HTR-8/SVneo (cell line): ENCODE measurements at regions not wholly inside any gene's neighbourhood (a gene's known extent, or its start where the extent isn't known, plus 50 kb on each side); places are given as distances from the start of the nearest gene placed in this dataset.

Experiments used
- DNase-seq: peaks from one replicate; pipeline ENCODE4 v3.0.0; 2011; ENCODE audit warnings: low spot score, mixed read lengths; ENCODE audit not compliant: insufficient read length
- FAIRE-seq: peaks from 2 replicates; lab custom pipeline; 2011; peaks lifted over from hg19 to GRCh38; lab: Jason Lieb, UNC

DNA sequence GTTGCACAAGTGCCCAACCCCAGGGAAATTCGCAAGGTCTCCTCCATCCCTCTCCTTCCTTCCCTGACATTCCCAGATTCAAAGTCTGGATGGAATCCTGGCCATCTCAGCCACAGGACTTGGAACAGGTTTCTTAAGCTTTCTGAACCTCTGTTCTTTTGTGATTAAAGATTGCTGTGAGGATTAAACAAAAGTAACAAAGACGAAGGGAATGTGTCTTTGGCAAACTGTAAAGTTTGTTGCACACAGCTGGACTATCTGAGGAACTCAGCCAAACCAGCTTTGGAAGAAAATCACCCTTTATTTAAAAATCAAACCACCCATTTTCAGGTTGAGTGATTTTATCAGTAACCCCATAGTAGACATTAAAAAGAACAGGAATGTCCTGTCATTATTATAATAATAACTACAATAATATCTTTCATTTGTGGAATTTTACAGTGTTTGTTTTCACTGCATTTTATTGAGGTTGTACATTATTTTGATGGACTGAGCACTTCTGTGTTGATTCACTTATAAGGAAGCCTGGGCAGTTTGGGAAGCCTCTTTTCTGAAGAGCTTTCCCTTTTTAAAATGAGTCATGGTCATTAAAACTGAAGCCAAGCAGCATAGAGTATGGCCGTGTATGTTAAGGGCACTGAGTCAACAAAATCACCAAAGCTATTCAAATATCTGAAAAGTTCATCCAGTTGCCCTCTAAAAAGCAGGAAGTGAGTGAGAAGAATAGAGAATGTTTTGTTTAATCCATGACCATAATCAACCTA lies 310.2 kb downstream of the AGTPBP1 start:
- FAIRE-seq (no peak), DNase-seq (no peak)

DNA sequence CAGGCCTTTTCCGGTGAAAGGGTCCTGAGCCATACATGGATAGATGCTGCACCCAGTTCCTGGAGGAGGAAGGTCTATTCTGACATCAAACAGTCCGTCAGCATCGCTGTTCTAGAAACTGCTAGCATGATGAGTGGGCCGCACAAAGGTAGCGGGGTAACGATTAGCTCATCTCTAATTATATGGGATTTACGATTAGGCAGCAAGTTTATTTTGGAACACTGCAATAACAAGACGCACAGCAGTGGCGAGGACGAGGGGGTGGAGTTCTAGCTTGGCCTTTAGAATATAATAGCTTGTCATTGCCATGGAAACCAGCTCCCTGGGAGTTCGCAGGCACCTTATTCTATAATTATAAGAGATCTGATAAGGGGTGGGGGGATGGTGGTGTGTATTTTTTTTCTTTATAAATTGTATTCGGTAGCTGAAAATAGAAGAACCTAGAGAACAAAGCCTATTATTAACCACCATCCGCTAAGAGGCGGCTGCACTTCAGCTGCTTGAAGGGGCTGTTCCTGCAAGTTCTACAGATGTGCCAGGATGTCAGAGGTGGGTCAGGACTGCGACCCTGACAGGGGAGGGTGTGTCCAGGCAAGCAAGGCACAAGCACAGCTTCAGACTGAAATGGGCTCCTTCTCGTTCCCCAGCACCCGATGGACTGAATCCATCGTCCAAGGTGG lies 311.0 kb downstream of the AGTPBP1 start:
- DNase-seq = no peak
- FAIRE-seq = no peak

DNA sequence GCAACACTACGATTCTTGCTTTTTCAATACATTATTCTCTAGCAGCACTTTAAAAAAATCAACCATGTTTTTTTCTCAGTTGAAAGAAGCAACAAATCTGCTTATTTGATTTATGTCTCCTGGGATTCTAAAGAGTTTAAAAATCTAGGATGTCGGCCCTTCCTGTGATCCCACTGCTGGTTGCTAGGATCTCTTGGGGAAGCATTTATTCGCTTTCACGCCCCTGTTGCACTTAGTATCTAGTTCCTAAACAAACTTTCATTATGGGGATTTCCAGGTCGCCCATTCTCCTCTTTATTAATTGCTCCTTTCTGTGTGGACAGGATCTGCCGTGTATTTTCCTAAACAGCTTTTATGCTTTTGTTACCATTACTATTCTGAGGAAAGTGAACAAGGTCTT lies 313.5 kb downstream of the AGTPBP1 start:
- FAIRE-seq (no peak), DNase-seq (no peak)

DNA sequence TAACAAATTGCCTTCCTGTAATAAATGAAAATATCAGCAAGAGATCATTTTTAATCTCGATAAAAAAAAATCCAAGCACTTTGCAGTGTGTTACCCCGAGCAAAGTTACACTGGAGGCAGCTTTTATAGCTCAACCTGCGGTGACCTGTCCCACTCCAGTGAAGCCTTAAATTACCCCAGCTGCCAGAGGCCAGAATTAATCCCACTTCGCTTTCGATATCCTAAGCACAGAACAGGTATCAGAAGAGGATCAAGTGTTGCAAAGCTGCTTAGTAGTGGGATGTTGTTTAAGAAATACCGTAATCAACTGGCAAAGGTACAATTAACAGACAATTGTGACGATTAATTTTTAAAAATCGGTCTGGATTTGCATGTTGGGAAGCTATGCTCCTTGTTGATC lies 314.0 kb downstream of the AGTPBP1 start:
- FAIRE-seq (no peak), DNase-seq (no peak)

DNA sequence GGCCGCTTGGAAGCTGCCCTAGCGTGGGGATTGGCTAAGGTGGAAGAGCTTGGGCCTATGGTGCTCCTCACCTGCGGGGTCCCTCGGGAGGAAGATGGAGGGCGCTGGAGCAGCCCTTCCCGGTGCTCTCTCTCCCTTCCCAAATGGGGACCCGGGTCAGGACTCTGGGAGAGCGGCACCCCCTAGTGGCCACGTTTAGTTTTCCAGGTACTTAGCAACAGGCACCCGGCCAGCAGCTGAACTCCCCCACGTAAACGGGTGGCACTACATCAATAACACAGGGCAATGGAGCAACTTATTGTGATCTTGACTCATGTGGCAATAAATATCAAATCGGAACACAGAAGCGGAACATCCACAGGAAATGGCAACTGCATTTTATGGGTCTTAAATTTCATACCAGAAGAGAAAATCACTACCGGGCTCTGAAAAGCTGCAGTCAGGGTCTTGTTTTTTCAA lies 316.6 kb downstream of the AGTPBP1 start:
- DNase-seq = peak; percentile 31
- no peak for FAIRE-seq

DNA sequence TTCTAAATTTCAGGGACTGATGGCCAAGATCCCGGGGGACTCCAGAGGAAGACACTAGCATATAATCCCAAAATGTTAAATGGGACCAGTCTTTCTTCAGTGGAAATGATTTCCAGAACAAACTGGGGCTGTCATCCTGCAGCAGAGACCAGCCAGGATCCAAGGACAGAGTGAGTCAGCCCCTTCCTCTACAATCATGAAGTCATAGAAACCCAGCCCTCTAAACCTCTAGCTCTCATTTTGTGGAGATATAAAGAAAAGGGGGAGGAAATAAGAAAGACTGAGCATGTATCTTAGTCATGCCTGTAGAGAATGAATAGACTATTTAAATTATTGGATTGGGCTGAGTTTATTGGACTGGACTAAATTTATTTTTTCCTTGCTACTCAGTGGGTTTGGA lies 318.3 kb downstream of the AGTPBP1 start:
- FAIRE-seq = no peak
- DNase-seq = no peak

DNA sequence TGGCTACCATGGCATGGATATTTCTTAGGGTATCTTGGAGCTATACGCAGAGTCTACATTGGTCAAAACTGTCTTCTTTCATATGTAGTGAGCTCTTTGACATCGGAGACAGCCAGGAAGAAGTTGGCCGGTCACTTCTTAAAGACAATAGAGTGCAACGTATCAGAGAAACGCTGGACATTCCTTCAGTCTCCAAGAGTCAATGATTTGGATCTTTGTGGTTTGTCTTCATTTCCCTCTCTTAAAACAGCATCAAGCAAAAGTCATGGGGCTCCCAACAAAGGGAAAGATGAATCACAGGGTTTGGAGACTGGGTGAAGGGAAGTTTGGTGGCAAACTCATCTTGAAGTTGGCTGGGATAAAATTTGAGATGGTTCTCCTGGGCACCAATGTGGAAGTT lies 320.1 kb downstream of the AGTPBP1 start:
- FAIRE-seq = no peak
- DNase-seq = no peak

DNA sequence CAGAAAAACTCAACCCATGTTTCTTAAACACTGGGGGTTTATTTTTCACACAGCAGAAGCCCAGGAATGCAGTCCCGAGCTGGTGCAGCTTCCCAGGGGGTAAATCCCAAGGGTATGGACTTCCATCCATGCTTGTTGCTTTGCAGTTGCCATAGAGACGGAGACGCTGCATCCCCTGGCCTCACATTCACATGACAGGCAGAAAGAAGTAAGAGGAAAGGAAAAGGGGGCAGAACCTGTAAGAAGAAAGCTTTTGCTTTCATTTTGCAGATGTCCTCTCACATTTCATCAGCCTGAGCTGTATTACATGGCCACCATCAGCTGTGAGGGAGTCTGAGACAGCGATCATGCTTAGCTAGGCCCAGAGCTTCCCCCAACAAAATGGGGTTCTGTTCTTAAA lies 321.0 kb downstream of the AGTPBP1 start:
- DNase-seq (no peak), FAIRE-seq (no peak)

DNA sequence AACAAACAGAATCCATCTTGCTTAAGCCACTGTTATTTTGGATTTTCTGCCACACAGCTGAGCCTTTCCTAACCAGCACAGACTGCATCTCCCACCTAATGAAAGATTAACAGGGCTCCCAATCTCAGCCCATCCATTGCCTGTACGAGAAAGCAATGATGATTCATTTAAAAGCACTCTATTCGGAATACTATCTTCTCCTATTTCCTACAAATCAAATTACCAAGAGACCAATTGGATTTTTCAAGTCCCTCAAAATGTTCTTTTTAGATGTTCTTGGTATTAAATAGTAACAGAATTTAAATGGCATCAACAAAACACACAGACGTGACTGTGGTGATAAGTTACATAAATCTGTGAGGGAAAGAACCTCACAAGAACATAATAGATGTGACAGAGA lies 324.1 kb downstream of the AGTPBP1 start:
- no peak for DNase-seq

DNA sequence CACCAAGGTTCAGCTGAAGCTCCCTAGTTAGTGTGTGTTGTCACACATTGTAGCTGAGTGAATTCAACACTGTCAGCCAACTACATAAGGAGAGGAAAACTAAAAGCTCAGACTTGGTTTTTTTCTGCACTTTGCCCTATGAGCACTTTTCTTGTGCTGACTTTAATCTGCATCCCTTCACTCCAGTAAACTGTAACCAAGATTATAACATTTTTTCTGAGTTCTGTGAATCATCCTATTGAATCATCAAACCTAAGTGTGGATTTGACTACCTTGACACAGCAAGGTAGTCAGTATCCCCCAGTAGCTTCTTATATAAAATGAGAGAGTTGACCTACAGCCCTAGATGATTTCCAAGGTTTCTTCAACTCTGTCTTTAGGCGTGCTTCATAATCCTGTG lies 325.0 kb downstream of the AGTPBP1 start:
- DNase-seq (no peak), FAIRE-seq (no peak)

More for the DNA sequence above, 324.1 kb downstream of the AGTPBP1 start:
- FAIRE-seq = no peak

DNA sequence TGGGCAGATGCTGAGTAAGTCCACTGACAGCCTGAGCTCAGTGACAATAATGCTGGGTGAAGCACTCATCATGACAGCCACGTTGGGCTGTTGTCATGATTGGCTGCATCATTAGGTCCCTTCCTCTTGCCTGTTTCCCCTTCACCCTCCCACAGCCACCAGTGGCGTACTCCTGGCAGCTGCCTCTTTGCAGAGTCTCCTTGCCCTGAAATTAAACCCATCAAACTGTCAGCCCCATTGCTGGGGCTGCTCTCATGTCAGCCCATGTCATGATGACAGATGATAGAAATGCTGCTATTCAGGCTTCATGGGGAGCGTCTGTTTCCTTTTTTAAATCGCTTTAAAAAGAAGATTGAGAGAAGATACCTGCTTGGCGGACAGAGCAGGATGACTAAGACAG lies 327.4 kb downstream of the AGTPBP1 start:
- DNase-seq (no peak), FAIRE-seq (no peak)

DNA sequence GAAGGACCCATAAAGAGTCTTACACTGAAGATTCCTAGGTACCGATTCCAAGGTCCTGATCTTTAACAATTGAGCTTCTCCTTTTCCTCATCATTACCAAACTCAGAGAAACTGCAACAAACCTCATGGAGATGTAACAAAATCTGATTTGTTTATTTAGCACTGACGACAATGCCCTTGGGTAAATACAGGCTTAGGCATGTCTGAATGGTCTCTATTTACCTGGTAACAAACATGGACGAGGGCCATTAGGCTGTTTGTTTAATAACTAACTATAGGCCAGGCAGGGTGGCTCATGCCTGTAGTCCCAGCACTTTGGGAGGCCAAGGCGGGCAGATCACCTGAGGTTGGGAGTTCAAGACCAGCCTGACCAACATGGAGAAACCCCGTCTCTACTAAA lies 333.3 kb downstream of the AGTPBP1 start:
- DNase-seq (no peak), FAIRE-seq (no peak)

DNA sequence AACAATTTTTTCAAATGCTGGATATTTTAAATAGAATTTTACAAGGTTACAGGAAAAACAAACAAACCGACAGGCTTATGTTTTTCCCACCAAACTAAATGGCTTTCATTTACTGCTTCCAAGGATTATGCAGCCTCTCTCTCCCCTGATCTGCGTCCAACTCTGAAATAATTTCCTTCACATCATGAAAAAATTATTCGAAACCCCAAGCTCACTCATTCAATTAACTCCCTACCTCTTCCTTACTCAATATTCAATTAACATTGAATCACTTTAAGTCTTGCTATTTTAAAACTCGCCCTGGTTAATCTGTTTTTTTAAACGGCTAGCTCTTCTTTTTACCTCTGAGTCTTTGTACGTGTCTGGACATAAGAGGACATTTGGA lies 336.2 kb downstream of the AGTPBP1 start:
- no peak for DNase-seq
- FAIRE-seq = no peak

DNA sequence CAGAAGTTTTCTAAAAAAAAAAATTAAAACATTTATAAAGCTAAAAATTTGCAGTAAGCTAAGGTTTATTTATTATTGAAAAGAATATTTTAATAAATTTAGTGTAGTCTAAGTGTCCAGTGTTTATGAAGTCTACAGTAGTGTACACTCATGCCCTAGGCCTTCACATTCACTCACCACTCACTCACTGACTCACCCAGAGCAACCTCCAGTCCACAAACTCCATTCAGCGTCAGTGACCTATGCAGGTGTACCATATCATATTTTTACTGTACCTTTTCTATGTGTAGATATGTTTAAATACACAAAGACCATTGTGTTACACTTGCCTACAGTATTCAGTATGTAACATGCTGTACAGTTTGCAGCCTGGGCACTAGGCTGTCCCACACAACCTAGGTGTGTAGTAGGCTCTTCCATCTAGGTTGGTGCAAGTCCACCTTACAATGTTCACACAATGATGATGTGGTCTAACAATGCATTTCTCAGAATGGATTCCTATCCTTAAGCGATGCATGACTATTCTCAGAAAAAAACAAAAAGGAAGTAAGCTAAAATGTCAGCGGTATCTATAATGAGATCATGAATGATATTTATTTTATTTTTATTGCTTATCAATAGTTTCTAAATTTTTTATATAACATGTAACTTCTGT lies 336.7 kb downstream of the AGTPBP1 start:
- no peak for DNase-seq
- no peak for FAIRE-seq

DNA sequence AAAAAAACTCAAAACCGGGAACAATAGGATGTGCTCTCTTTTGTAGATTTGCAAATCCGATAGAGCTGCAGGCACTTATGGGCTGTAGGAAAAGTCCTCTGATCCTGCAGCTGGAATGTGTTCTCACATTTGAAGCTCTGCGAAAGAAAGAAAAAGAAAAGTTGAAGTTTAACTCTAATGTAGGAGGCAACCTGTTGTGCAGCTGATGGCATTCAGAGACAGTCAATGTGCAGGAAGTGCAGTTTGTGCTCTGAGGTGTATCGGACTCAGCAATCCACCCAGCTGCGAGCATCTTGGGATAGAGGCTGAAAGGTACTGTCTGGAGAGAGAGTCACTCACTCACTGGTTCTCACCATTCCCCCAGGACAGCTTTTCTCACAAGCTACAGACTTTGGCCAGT lies 339.2 kb downstream of the AGTPBP1 start:
- FAIRE-seq = no peak

DNA sequence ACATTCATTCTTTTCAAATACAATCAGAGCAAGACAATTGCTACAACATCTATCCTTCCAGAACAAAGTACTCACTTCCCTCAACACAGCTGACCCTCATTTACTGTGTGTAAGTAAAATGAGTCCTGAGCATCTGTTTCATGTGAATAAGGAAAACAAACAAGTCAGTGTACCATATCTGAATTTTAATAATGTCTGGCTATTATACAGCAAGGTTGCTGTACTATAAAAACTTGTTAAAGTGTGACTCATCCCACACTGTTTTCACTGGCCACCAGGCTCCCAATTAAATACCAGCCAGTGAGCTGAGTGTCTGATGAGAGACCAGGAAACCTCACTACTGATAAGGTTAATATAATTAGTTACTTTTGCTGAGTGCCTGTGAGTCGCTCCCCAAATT lies 339.8 kb downstream of the AGTPBP1 start:
- FAIRE-seq = no peak
- DNase-seq = no peak

More for the DNA sequence above, 339.2 kb downstream of the AGTPBP1 start:
- DNase-seq = no peak

DNA sequence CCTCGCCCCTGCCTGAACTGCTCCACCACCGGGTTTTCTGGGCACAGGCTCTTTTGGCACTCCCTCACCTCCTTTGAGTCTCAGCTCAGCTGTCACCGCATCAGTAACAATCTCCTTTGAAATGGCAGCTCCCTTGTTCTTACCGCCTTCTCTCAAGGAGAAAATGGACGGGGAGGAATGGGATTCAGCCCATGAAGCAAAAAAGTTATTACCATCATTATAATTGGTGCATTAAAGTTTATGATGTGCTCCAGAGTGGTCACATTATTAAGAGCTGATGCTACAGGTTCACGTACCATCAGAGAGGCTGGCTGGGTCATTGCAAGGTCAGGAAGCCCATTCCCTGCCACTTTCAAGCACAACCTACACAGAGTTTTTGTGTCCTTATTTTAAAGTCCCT lies 344.7 kb downstream of the AGTPBP1 start:
- FAIRE-seq (no peak), DNase-seq (no peak)

DNA sequence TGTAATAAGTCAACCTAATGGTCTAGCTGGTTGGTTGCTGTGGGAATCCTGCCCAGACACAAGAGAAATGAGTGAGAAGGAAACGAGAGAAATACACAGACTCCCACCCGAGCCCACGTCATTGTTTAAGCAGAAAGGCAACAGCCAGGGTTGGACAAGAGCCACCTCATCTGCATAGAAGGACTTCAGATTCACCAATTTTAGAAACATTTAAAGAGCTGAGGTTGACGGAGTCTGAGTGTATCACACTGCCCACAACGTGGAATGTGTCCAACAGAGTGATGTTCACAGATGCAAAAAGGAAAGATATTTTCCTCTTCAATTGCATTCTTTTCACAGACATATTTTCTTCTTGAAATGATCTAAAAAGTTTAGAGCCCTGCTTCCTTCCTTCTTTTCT lies 349.5 kb downstream of the AGTPBP1 start:
- no peak for DNase-seq
- no peak for FAIRE-seq

DNA sequence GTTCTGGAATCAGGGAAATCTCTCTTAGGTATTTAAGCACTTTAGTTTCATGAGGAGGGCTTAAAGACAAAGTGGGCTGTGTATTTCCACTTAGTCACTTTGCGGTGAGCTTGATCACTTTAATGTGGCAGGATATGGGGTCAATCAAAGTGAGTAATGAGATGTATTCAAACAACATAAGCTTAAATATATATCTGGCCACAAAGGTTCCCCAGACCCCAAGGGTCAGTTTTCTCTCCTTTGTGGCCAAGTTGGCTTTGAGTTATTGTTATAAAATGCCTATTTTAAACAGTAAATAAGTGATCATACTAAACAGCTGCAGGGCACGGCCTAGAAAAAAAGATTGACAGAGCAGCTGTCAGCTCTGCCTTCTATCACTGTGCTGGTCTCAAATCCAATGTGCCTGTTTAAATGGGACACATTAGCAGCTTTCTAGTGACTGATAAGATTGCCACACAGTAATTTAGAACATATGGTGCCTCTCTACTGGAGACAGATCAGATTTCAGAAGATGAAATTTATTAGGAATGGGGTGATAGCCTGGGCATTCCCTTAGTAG lies 363.9 kb downstream of the AGTPBP1 start:
- no peak for DNase-seq
- FAIRE-seq = no peak

DNA sequence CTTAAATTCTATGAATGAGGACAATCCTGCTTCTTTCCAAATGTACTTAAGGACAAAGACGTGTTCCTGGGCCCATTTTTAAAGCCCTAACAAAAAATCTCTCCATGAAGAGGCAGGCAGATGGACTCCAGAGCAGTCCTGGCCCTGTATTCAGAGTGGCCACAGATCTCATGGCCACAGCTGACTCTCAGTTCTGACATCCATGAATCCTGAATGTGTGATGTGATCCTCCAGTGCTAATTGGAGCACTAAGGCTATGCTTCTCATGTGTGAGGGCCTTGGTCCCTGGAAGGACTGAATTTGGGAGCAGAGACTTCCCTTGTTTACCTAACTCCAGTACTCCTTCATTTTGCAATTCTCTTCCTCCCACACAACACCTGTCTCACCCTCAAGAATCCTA lies 373.0 kb downstream of the AGTPBP1 start:
- DNase-seq (no peak), FAIRE-seq (no peak)

DNA sequence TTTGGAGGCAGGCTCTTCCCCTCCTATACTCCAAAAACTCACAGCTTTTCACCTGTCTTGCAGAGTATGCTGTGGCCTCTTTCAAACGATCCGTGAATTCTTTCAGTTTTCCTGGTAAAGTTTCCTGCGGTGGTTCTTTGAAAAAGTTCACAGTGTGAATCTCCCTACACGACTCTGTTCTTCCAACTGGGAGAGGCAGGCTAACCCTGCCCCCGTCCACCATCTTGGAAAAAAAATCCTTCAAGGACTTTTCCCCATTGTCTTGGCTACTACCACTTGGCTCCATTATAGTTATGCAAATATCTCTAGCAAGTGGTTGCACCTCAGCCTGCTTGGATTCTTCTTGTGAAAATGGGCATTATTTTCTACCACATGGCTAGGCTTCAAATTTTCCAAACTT lies 382.6 kb downstream of the AGTPBP1 start:
- no peak for DNase-seq
- FAIRE-seq = no peak
